Thoracic aorta (tissue), 2 donors: ENCODE measurements at regions not wholly inside any gene's neighbourhood (a gene's known extent, or its start where the extent isn't known, plus 50 kb on each side); places are given as distances from the start of the nearest gene placed in this dataset.

ENCODE experiments used
- ATAC-seq: fragments of 150-250 bp; one replicate; pipeline ENCODE4 v1.8.0; 2017; ENCODE audit warnings: low read depth; ENCODE audit not compliant: insufficient number of reproducible peaks, low FRiP score
- DNase-seq: peaks from one replicate; pipeline ENCODE4 v3.0.0-alpha.2; 2020; ENCODE audit warnings: low spot score
- H3K27ac ChIP-seq, 2 donors: fragments of 200-600 bp; sonication (generic); 1 replicate in 1 of 2; 2 replicates in 1 of 2; pipeline ENCODE4 v1.5.1; 2016; ENCODE audit warnings: mild to moderate bottlenecking in 2 of 2, moderate library complexity in 2 of 2
- H3K27me3 ChIP-seq: fragments of 200-600 bp; sonication (generic); replicated peaks from 2 replicates; pipeline ENCODE4 v1.6.0; 2016; ENCODE audit warnings: mild to moderate bottlenecking; ENCODE audit not compliant: insufficient read depth
- H3K36me3 ChIP-seq: fragments of 200-600 bp; sonication (generic); one replicate; pipeline ENCODE4 v1.5.1; 2016
- H3K4me1 ChIP-seq, 2 donors: fragments of 200-600 bp; sonication (generic); 1 replicate in 1 of 2; 2 replicates in 1 of 2; pipeline versions ENCODE4 v1.5.1 to v1.6.0; 2016; ENCODE audit warnings: low read depth in 2 of 2, mild to moderate bottlenecking in 1 of 2; ENCODE audit not compliant: control insufficient read depth in 1 of 2
- H3K4me3 ChIP-seq: fragments of 200-600 bp; sonication (generic); 2 replicates; pipeline ENCODE4 v1.5.1; 2016; ENCODE audit warnings: mild to moderate bottlenecking
- H3K9me3 ChIP-seq: fragments of 200-600 bp; sonication (generic); 2 replicates; pipeline ENCODE4 v1.5.1; 2016
- TF ChIP-seq, protein P1 (sequence below): fragments of 200-600 bp; sonication (generic); IDR thresholded peaks from one replicate; pipeline ENCODE4 v1.5.1; 2019; ENCODE audit warnings: antibody characterized with exemption

DNA sequence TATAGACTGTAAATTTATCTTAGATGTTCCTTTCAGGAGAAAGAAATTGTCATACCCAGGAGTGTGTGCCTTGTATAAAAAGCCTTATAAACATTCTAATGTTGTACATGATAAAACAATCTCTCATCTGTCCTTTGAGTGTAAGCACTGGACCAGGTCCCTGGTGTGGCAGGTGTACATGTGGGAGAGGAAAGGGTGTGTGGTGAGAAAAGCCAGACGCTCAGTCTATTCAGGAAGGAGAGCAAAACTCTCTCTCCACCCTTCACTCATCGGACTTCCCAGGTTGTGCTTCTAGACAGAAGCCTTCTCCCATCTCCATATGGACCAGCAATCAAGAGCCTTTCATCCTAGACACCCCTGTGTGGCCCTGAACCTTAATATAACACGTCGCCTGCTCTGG lies 154.2 kb downstream of the ESM1 start:
- H3K36me3 ChIP-seq: no peaks in the 10 kb centered on the region
- no peaks in the 10 kb centered on the region for H3K27me3 ChIP-seq
- H3K9me3 ChIP-seq: no peaks in the 10 kb centered on the region
- no peak overlapping the region for H3K27ac ChIP-seq
- H3K4me3 ChIP-seq: no peak overlapping the region
- TF ChIP-seq, protein P1, sequence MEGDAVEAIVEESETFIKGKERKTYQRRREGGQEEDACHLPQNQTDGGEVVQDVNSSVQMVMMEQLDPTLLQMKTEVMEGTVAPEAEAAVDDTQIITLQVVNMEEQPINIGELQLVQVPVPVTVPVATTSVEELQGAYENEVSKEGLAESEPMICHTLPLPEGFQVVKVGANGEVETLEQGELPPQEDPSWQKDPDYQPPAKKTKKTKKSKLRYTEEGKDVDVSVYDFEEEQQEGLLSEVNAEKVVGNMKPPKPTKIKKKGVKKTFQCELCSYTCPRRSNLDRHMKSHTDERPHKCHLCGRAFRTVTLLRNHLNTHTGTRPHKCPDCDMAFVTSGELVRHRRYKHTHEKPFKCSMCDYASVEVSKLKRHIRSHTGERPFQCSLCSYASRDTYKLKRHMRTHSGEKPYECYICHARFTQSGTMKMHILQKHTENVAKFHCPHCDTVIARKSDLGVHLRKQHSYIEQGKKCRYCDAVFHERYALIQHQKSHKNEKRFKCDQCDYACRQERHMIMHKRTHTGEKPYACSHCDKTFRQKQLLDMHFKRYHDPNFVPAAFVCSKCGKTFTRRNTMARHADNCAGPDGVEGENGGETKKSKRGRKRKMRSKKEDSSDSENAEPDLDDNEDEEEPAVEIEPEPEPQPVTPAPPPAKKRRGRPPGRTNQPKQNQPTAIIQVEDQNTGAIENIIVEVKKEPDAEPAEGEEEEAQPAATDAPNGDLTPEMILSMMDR: no peak
- peaks cover 0 to 19% of the 10 kb centered on the region in 2 donors for H3K4me1 ChIP-seq
- no peak for ATAC-seq
- no peak for DNase-seq

DNA sequence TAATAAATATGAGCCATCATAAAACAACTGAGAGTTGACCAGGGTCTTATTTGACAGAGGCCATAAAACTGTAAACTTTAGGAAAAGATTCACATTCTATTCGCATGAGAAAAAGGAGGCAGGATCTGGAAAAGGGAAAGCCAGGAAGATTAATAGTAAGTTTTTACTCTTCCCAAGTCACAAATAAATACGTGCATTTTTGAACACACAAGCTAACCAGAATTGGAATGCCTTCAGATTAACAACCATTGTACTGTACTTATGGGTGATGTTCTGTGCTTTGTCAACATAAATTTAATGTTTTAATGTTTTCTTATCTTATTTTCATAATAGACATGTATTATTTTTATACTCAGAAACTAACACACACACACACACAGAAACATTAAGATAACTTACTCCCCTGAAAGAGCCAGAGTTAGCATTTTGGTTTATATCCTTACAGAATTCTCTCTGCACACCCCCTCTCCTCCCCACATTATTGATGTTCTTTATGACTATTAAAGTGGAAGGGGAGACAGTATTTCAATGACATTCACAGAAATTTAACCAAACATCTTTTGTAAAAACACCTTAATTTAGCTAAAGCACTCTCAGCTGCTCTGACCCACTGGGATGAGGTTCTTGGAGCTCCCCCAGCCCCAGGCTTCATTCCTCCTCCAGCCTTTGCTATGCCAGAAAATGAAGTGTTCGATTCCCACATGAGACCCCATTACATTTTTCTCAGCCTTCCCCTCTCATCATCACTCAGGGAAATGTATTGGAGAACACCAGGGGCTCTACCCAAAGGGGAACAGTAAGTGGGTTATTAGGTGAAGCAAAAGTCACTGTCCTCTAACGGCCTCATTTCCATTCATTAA lies 155.5 kb downstream of the ESM1 start:
- Histone ChIP-seq H3K27me3 (no peaks in the 10 kb centered on the region), H3K9me3 (no peaks in the 10 kb centered on the region), H3K4me1 (peaks cover 0 to 19% of the 10 kb centered on the region in 2 donors), H3K4me3 (no peak overlapping the region), H3K36me3 (no peaks in the 10 kb centered on the region), H3K27ac (peak overlapping the region in 1 of 2 donors; percentile 59)
- TF ChIP-seq, protein P1: no peak
- DNase-seq (no peak), ATAC-seq (no peak)

DNA sequence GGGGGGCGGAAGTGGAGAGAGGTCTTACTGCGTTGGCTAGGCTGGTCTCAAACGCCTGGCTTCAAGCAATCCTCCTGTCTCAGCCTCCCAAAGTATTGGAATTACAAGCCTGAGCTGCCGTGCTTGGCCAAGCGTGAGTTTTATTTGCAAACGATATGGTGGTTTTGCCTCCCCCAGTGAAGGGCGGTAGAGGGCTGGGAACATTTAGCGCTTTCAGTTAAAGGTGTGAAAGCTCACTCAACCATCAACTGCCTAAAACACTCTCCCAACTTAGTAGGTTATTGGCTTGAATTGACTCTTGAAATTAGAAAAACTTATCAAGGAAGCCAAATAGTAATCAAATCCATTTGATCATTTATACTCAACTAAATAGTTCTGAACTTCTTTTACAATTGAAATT lies 156.3 kb downstream of the ESM1 start:
- no peak overlapping the region for H3K4me3 ChIP-seq
- DNase-seq (no peak), ATAC-seq (no peak)
- no peaks in the 10 kb centered on the region for H3K27me3 ChIP-seq
- peak overlapping the region in 1 of 2 donors; percentile 59 for H3K27ac ChIP-seq
- TF ChIP-seq, protein P1: no peak
- H3K36me3 ChIP-seq: no peaks in the 10 kb centered on the region
- H3K4me1 ChIP-seq: peaks cover 0 to 19% of the 10 kb centered on the region in 2 donors
- H3K9me3 ChIP-seq: no peaks in the 10 kb centered on the region

DNA sequence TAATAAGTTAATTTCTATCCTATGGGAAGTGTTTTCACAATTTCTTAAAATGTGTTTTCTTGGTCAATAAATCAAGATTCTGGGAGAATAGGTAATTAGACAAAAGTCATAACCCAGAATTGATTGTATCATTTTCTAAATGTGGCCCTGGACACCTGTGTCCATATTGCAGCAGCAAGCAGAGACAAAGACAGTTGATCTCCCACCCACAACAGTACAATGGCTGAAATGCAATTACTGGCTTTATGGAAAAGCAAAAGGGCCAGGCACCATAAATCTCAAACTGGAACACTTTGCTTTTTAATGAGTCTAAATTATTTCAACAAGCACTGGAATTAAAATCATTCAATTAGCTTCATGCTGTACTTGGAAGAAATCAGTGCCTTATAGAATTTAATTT lies 157.2 kb downstream of the ESM1 start:
- Histone ChIP-seq H3K27ac (peak overlapping the region in 1 of 2 donors; percentile 17), H3K4me1 (peaks cover 0 to 19% of the 10 kb centered on the region in 2 donors), H3K4me3 (no peak overlapping the region), H3K27me3 (no peaks in the 10 kb centered on the region), H3K36me3 (no peaks in the 10 kb centered on the region), H3K9me3 (no peaks in the 10 kb centered on the region)
- no peak for DNase-seq
- TF ChIP-seq, protein P1: no peak
- ATAC-seq: no peak

DNA sequence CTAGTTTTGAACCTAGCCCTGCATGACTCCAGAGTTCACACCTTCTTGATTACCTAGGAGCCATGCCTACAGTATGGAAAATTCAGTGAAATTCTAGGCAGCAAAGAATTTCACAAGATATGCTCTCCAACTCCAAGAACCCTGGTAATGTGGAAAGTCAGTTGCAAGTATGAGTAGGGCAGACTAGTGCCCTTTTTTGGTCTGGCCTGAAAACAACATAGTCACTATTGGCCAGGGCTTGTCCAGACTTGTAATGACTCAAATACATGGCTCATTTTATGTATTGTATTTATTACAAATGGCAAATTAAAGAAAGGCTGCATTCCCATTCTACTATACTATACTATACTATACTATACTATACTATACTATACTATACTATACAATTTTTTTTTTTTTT lies 160.4 kb downstream of the ESM1 start:
- H3K9me3 ChIP-seq: no peaks in the 10 kb centered on the region
- ATAC-seq (peak; percentile 58), DNase-seq (no peak)
- H3K27me3 ChIP-seq: no peaks in the 10 kb centered on the region
- H3K4me1 ChIP-seq: peaks cover 17 to 42% of the 10 kb centered on the region in 2 donors
- no peaks in the 10 kb centered on the region for H3K36me3 ChIP-seq
- H3K4me3 ChIP-seq: no peak overlapping the region
- TF ChIP-seq, protein P1: no peak
- peak overlapping the region in 1 of 2 donors; percentile 64 for H3K27ac ChIP-seq
